Epithelial cell of esophagus (primary cell): ENCODE measurements at regions not wholly inside any gene's neighbourhood (a gene's known extent, or its start where the extent isn't known, plus 50 kb on each side); places are given as distances from the start of the nearest gene placed in this dataset.

ENCODE experiments used
- DNase-seq: peaks from one replicate; pipeline ENCODE4 v3.0.0; 2010; ENCODE audit warnings: low read depth
- H3K4me3 ChIP-seq: 2 replicates; pipeline ENCODE4 v1.5.1; 2011; ENCODE audit warnings: mild to moderate bottlenecking, low read length, control low read depth
- TF ChIP-seq, protein P1 (sequence below): IDR thresholded peaks from 2 replicates; pipeline ENCODE4 v1.5.1; 2011; ENCODE audit warnings: low read depth, mild to moderate bottlenecking, low read length, control low read depth, inconsistent platforms; ENCODE audit not compliant: insufficient read depth; ENCODE audit errors: missing control alignments

DNA sequence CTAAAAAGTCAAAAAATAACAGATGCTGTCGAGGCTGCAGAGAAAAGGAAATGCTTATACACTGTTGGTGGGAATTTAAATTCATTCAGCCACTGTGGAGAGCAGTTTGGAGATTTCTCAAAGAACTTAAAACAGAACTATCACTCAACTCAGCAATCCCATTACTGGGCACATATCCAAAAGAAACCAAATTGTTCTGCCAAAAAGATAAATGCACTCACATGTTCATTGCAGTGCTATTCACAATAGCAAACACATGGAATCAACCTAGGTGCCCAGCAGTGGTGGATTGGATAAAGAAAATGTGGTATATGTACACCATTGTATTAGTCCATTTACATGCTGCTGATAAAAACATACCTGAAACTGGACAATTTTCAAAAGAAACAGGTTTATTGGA is 116.0 kb upstream of the VGLL2 start:
- no peak for DNase-seq
- H3K4me3 ChIP-seq, result no peak overlapping the region
- TF ChIP-seq, protein P1, sequence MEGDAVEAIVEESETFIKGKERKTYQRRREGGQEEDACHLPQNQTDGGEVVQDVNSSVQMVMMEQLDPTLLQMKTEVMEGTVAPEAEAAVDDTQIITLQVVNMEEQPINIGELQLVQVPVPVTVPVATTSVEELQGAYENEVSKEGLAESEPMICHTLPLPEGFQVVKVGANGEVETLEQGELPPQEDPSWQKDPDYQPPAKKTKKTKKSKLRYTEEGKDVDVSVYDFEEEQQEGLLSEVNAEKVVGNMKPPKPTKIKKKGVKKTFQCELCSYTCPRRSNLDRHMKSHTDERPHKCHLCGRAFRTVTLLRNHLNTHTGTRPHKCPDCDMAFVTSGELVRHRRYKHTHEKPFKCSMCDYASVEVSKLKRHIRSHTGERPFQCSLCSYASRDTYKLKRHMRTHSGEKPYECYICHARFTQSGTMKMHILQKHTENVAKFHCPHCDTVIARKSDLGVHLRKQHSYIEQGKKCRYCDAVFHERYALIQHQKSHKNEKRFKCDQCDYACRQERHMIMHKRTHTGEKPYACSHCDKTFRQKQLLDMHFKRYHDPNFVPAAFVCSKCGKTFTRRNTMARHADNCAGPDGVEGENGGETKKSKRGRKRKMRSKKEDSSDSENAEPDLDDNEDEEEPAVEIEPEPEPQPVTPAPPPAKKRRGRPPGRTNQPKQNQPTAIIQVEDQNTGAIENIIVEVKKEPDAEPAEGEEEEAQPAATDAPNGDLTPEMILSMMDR, result no peak

- TF ChIP-seq, protein P1, result no peak
- no peak overlapping the region for H3K4me3 ChIP-seq
These were observed 108.6 kb upstream of the VGLL2 start for GRCh38 chr6:117156741-117157140.

GRCh38 chr6:117157448-117157847 is 107.9 kb upstream of the VGLL2 start:
- DNase-seq, result no peak
- TF ChIP-seq, protein P1, result no peak
- no peak overlapping the region for H3K4me3 ChIP-seq

More at GRCh38 chr6:117156741-117157140, 108.6 kb upstream of the VGLL2 start:
- DNase-seq, result no peak

DNA sequence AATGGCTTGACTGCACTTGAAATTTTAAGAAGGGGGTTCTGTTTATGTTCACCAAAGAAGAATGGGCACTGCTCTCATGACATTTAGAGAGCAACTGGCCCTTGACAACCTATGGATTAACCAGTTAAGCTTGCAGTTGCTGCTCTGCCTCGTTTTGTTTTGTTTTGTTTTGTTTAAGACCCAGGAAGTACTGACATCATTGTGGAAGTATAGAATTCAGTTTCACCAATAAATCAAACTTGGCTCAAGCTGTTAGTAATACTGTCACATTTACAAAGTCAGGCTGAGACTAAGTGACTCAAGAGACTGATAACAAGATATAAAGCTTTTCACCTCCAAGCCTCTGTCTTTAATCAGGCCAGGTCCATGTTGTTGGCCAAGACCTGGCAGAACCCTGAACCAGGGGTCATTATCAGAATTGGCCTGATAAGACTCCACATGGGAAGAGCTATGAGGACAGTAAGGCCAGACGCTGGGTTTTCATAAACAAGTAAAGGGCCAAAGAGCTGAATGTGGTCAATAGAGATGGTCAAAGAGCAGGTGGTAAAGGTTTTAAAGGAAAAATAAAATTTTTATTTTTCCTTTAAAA is 99.4 kb upstream of the VGLL2 start:
- TF ChIP-seq, protein P1, result no peak
- peak; percentile 11 for DNase-seq
- H3K4me3 ChIP-seq, result no peak overlapping the region

DNA sequence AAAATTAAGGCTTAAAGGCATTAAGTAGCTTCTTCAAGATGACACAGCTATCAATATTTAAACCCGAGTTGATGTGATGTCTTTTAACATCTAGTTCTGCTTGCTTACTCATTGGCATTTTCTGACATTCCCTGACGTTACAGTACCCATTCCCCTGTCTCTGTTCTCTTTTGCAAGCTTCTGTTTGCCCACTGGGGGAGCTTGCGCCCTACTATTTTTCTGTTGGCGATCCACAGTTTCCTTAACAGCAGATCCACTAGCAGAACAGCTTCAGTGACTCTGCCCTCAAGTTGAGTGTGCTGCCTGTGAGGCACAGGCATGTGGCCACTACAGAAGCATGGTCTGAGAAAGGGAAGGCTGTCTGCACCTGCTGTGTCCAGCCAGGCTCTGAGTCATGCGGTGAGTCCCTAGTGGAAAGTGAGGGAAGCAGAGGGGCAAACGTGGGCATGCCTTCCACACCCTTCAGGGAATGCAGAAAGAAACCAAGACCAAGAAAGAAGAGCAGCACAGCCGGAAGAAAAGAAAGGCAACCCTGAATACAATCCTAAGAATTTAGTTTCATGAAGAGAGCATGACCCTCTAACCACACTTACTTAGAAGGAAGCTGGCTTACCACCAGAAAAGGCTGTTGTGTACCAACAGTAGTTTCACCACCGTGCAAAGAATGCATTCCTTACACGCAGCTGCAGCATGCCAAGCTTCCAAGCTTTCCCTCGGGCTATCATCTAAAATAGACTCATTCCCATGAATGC is 97.7 kb upstream of the VGLL2 start:
- TF ChIP-seq, protein P1, result peak; percentile 60
- H3K4me3 ChIP-seq, result no peak overlapping the region
- peak; percentile 96 for DNase-seq

DNA sequence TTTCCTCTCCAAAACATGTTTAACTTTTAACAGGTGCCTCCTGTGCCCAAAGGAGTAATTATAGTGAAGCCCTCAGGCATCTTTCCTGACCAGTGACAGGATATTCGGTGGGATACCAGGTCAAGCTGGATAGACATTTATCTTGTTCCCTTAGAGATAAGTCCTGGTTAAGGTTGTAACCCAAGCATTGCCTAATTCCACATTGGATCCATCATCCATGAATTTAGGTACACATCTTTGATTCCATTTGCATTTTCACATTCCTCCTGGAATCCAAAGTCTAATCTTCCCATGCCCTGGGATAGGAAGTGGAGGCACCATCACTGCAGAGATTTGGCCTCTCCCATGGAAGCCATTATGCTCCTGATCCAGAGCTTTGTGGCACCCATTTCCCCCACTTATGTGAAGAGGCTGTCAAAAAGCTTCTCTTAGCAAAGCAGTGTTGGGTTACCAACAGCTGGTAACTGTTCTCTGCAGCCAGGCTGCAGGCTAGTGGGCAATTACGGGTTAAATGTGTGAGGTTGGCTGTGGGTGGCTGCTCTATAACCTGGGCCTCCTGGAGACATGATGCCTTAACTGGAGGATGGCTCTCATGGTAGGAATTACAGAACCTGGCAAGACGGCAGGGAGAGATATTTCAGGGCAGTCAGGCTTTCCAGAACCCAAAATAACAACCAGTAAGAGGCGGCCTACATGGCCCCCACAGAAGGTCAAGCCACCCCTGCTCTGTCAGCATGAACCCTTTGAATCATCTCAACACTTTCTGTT is 96.9 kb upstream of the VGLL2 start:
- DNase-seq, result no peak
- no peak overlapping the region for H3K4me3 ChIP-seq
- TF ChIP-seq, protein P1, result no peak
